Heart left ventricle (tissue), 13 donors: ENCODE measurements at regions not wholly inside any gene's neighbourhood (a gene's known extent, or its start where the extent isn't known, plus 50 kb on each side); places are given as distances from the start of the nearest gene placed in this dataset.

Source experiments
- POLR2A ChIP-seq, 2 donors: fragments of 450-650 bp; IDR thresholded peaks; one replicate each; pipeline ENCODE4 v1.6.1; 2017; ENCODE audit warnings: antibody characterized with exemption in 2 of 2, mild to moderate bottlenecking in 2 of 2, moderate library complexity in 2 of 2
- TF ChIP-seq, protein P1 (sequence below), 12 donors: fragments of 200-600 bp; sonication (generic) in 4 of 12; IDR thresholded peaks; one replicate each; pipeline versions ENCODE4 v1.5.0 to v1.8.0; 2018 to 2022; ENCODE audit warnings: antibody characterized with exemption in 12 of 12, mild to moderate bottlenecking in 5 of 12
- donor health status: ischemic (EF 13 %, LVEDD 7.1; RV severe dilation, severe dysfunction).
- donor health status: DM: no; HTN: yes; CAD: no.
- donor health status: DM: no; HTN: no; CAD: no.
- donor health status: ischemic (EF 25% LVEDD 6.9; RV normal size, moderate dysfunction).
- donor health status: ischemic (EF 25% LVEDD 5.7; RV mildly dilated, moderate dysfunction).
- donor health status: ischemic (EF 35%, LVEDD 5.7; RV mildly dilated, moderate dysfunction).
- donor health status: nonischemic (EF 11% LVEDD 7.7; RV severe dilation, severe dysfunction).
- donor health status: DM: yes; HTN: yes; CAD: no.
- donor health status: PGD.
- donor health status: ischemic (EF 29% LVEDD 5.4; RV normal size, mild dysfunction).
- donor health status: nonischemic (EF 23%, LVEDD 6.1; RV moderate dilation, normal function).

DNA sequence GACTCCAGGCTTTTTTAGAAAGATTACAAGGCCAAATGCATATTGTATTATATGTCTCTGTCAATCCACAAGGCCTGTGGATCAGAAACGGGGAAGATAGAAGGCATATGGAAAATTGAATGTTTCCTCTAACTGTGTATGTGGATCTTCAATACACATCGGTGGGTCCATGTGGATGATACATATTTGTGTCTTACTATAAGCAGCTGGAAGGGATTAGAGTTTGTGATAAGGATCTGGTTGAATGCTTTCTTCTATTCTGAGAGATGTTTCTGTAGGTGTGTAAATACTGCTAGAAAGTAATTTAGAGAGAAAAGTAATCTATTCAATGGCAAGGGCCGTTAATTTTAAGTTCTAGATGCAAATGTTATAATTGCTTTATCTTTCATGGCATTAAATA, 137.8 kb upstream of the AKR1E2 start:
- TF ChIP-seq, protein P1, sequence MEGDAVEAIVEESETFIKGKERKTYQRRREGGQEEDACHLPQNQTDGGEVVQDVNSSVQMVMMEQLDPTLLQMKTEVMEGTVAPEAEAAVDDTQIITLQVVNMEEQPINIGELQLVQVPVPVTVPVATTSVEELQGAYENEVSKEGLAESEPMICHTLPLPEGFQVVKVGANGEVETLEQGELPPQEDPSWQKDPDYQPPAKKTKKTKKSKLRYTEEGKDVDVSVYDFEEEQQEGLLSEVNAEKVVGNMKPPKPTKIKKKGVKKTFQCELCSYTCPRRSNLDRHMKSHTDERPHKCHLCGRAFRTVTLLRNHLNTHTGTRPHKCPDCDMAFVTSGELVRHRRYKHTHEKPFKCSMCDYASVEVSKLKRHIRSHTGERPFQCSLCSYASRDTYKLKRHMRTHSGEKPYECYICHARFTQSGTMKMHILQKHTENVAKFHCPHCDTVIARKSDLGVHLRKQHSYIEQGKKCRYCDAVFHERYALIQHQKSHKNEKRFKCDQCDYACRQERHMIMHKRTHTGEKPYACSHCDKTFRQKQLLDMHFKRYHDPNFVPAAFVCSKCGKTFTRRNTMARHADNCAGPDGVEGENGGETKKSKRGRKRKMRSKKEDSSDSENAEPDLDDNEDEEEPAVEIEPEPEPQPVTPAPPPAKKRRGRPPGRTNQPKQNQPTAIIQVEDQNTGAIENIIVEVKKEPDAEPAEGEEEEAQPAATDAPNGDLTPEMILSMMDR (IDR thresholded peaks at IDR 0.05), result no peak
- no peak for TF ChIP-seq POLR2A (IDR thresholded peaks at IDR 0.05)
